ENCODE measurements at regions not wholly inside any gene's neighbourhood (a gene's known extent, or its start where the extent isn't known, plus 50 kb on each side); places are given as distances from the start of the nearest gene placed in this dataset.
A peak's percentile ranks its signal among the peaks of the same experiment; 100 is the strongest.

- no peak overlapping the region for H3K27ac ChIP-seq (ENCODE audit: control insufficient read depth, insufficient read depth)
- intact Hi-C loops (cut with micrococcal nuclease; ENCODE audit: unreplicated experiment) (loop anchor here (1.0 to 10.0 kb wide), 4 partner anchors 58 to 529 kb away; no protein-coding TSS in a partner anchor), in situ Hi-C loops (cut with MboI) (no loop called here)
- no TSS peak for BruUV-seq (replicated peaks)
- H3K9me3 ChIP-seq (replicated peaks; ENCODE audit: control insufficient read depth, insufficient read depth, low read length): no peaks in the 10 kb centered on the region; the same call in 2 of the 3 replicates
- TF ChIP-seq TAF1 (IDR thresholded peaks at IDR 0.05; ENCODE audit: borderline replicate concordance, low read depth, low read length): no peak
- no peak for TF ChIP-seq NFIC (IDR thresholded peaks at IDR 0.05; ENCODE audit: low read depth, low read length)
- no peak for TF ChIP-seq NFYA (IDR thresholded peaks at IDR 0.05; ENCODE audit: borderline replicate concordance, low read depth, low read length)
- TF ChIP-seq, protein P1, sequence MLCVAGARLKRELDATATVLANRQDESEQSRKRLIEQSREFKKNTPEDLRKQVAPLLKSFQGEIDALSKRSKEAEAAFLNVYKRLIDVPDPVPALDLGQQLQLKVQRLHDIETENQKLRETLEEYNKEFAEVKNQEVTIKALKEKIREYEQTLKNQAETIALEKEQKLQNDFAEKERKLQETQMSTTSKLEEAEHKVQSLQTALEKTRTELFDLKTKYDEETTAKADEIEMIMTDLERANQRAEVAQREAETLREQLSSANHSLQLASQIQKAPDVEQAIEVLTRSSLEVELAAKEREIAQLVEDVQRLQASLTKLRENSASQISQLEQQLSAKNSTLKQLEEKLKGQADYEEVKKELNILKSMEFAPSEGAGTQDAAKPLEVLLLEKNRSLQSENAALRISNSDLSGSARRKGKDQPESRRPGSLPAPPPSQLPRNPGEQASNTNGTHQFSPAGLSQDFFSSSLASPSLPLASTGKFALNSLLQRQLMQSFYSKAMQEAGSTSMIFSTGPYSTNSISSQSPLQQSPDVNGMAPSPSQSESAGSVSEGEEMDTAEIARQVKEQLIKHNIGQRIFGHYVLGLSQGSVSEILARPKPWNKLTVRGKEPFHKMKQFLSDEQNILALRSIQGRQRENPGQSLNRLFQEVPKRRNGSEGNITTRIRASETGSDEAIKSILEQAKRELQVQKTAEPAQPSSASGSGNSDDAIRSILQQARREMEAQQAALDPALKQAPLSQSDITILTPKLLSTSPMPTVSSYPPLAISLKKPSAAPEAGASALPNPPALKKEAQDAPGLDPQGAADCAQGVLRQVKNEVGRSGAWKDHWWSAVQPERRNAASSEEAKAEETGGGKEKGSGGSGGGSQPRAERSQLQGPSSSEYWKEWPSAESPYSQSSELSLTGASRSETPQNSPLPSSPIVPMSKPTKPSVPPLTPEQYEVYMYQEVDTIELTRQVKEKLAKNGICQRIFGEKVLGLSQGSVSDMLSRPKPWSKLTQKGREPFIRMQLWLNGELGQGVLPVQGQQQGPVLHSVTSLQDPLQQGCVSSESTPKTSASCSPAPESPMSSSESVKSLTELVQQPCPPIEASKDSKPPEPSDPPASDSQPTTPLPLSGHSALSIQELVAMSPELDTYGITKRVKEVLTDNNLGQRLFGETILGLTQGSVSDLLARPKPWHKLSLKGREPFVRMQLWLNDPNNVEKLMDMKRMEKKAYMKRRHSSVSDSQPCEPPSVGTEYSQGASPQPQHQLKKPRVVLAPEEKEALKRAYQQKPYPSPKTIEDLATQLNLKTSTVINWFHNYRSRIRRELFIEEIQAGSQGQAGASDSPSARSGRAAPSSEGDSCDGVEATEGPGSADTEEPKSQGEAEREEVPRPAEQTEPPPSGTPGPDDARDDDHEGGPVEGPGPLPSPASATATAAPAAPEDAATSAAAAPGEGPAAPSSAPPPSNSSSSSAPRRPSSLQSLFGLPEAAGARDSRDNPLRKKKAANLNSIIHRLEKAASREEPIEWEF (IDR thresholded peaks at IDR 0.05; ENCODE audit: insufficient replicate concordance, low read depth, low read length): no peak
- TF ChIP-seq, protein P2, sequence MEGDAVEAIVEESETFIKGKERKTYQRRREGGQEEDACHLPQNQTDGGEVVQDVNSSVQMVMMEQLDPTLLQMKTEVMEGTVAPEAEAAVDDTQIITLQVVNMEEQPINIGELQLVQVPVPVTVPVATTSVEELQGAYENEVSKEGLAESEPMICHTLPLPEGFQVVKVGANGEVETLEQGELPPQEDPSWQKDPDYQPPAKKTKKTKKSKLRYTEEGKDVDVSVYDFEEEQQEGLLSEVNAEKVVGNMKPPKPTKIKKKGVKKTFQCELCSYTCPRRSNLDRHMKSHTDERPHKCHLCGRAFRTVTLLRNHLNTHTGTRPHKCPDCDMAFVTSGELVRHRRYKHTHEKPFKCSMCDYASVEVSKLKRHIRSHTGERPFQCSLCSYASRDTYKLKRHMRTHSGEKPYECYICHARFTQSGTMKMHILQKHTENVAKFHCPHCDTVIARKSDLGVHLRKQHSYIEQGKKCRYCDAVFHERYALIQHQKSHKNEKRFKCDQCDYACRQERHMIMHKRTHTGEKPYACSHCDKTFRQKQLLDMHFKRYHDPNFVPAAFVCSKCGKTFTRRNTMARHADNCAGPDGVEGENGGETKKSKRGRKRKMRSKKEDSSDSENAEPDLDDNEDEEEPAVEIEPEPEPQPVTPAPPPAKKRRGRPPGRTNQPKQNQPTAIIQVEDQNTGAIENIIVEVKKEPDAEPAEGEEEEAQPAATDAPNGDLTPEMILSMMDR (IDR thresholded peaks at IDR 0.05 in 2 of 3, conservative IDR thresholded peaks at IDR 0.05 in 1 of 3; ENCODE audit: control insufficient read depth in 2 of 3, extremely low read depth in 1 of 3, insufficient read depth in 1 of 3, low read depth in 3 of 3, low read length in 3 of 3): peak; percentile 14 to 42 (median 19); a peak in 3 of 6 replicates
- no peak for TF ChIP-seq RAD51 (IDR thresholded peaks at IDR 0.05)
- TF ChIP-seq SMAD5 (IDR thresholded peaks at IDR 0.05; ENCODE audit: low read depth): no peak
- no peak for TF ChIP-seq RFX5 (IDR thresholded peaks at IDR 0.05; ENCODE audit: low read depth, low read length)
- peak; percentile 64 for TF ChIP-seq RAD21 (IDR thresholded peaks at IDR 0.05; ENCODE audit: insufficient read depth, low read depth, low read length)
- TF ChIP-seq SIX5 (IDR thresholded peaks at IDR 0.05; ENCODE audit: low read depth, low read length, severe bottlenecking): no peak
- no peak for TF ChIP-seq STAT1 (conservative IDR thresholded peaks at IDR 0.05)
- TF ChIP-seq SMC3 (IDR thresholded peaks at IDR 0.05; ENCODE audit: borderline replicate concordance, low read length): peak; percentile 54; the same call in 1 of the 2 replicates
- no peak for TF ChIP-seq EED (IDR thresholded peaks at IDR 0.05; ENCODE audit: low read depth)
- ChIA-PET SMC1A (ENCODE audit: uncharacterized antibody, unreplicated experiment) (interaction anchor here (0.7 to 2.2 kb wide), 6 partner anchors 23 to 294 kb away, joined by 3 to 9 read pairs (median 4); no protein-coding TSS in a partner anchor), RAD21 (ENCODE audit: unreplicated experiment) (interaction anchor here (0.7 to 1.8 kb wide), 6 partner anchors 46 to 1384 kb away, joined by 3 to 16 read pairs (median 4); no protein-coding TSS in a partner anchor), CTCF (interaction anchor here (0.5 to 2.0 kb wide), 14 partner anchors 11 to 1175 kb away, joined by 3 to 25 read pairs (median 4); no protein-coding TSS in a partner anchor), POLR2A (no interaction called here)
- no peak overlapping the region for H3K4me2 ChIP-seq (ENCODE audit: control insufficient read depth, insufficient read depth)
- no peak overlapping the region for H2AFZ ChIP-seq (ENCODE audit: control insufficient read depth, low read depth, low read length)
- no peak overlapping the region for H3K9ac ChIP-seq (ENCODE audit: control insufficient read depth, insufficient read depth, low read length)
- H3K4me1 ChIP-seq (ENCODE audit: control insufficient read depth, insufficient read depth, low read length): no peaks in the 10 kb centered on the region
- DNase-seq (ENCODE audit: low read depth, low spot score): no peak
- FAIRE-seq: no peak
- no peaks in the 10 kb centered on the region for H3K36me3 ChIP-seq (ENCODE audit: control insufficient read depth in 2 of 2, insufficient read depth in 2 of 2, low read length in 1 of 2)
- peak; percentile 66 for ATAC-seq
- H4K20me1 ChIP-seq (ENCODE audit: control insufficient read depth, insufficient read depth): no peaks in the 10 kb centered on the region
- 41% methylated on average over 7 of the region's 7 CpGs for WGBS (ENCODE audit: insufficient coverage, insufficient replicate concordance, low lambda C conversion rate, missing lambda C conversion rate)
- H3K4me3 ChIP-seq: no peak overlapping the region
- no peaks in the 10 kb centered on the region for H3K79me2 ChIP-seq (ENCODE audit: control insufficient read depth, insufficient read depth, low read length)
- no peaks in the 10 kb centered on the region for H3K27me3 ChIP-seq (replicated peaks in 1 of 2; ENCODE audit: control insufficient read depth in 2 of 2, insufficient read depth in 2 of 2, low read length in 1 of 2)
Measured at GRCh38 chr3:148366743-148367410, 330.8 kb upstream of the AGTR1 start.
